ENCODE measurements at regions not wholly inside any gene's neighbourhood (a gene's known extent, or its start where the extent isn't known, plus 50 kb on each side); places are given as distances from the start of the nearest gene placed in this dataset.

DNA sequence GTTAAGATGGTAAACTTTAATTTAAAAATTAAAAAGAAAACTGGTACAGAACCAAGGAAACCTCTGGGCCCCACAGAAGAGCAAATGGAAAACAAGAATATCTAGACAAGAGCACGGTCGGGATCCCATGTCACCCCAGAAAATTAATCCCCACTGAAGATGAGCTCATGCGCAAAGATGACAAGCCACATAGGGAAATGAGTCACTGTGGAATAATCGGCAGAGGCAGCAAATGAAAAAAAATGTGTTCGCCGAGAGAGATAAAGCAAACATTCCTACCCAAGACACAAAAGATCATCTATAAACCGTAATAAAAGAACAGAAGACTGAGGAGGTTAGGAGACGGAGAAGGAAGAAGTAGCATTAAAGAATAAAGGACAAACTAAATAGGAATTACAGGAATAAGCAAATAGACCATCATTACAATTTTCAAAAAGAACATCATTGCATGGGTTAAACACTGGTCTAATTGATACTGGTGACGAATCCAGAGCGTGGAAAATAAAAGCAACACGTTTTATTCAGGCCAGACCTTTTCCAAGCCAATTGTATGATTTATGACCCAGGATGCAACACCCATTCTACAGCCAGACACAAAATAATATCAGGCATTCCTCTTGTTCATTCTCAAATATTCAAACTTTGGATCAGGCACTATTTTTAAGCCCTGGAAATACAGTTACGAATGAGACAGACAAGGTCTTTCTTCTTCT lies 138.0 kb upstream of the ARID1B start:
- TF ChIP-seq POLR2A (IDR thresholded peaks at IDR 0.05; ENCODE audit: low read depth, low read length) (no peak), SMC3 (IDR thresholded peaks at IDR 0.05; ENCODE audit: low read depth, low read length) (no peak), CEBPB (IDR thresholded peaks at IDR 0.05; ENCODE audit: low read depth, low read length) (no peak), BHLHE40 (IDR thresholded peaks at IDR 0.05; ENCODE audit: low read depth, low read length) (no peak), MXI1 (IDR thresholded peaks at IDR 0.05; ENCODE audit: borderline replicate concordance, low read depth, low read length) (no peak), RAD21 (IDR thresholded peaks at IDR 0.05; ENCODE audit: low read length) (no peak)
- TF ChIP-seq, protein P1, sequence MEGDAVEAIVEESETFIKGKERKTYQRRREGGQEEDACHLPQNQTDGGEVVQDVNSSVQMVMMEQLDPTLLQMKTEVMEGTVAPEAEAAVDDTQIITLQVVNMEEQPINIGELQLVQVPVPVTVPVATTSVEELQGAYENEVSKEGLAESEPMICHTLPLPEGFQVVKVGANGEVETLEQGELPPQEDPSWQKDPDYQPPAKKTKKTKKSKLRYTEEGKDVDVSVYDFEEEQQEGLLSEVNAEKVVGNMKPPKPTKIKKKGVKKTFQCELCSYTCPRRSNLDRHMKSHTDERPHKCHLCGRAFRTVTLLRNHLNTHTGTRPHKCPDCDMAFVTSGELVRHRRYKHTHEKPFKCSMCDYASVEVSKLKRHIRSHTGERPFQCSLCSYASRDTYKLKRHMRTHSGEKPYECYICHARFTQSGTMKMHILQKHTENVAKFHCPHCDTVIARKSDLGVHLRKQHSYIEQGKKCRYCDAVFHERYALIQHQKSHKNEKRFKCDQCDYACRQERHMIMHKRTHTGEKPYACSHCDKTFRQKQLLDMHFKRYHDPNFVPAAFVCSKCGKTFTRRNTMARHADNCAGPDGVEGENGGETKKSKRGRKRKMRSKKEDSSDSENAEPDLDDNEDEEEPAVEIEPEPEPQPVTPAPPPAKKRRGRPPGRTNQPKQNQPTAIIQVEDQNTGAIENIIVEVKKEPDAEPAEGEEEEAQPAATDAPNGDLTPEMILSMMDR (conservative IDR thresholded peaks at IDR 0.05; ENCODE audit: low read depth, low read length), result no peak
